ENCODE measurements at regions not wholly inside any gene's neighbourhood (a gene's known extent, or its start where the extent isn't known, plus 50 kb on each side); places are given as distances from the start of the nearest gene placed in this dataset.

GRCh38 chr14:48954446-48954845 lies 631.7 kb downstream of the RPS29 start:
- 70 to 80% (median 72%) methylated on average over 1 of the region's 1 CpG for WGBS, 3 donors
- no peak overlapping the region for H3K4me3 ChIP-seq

DNA sequence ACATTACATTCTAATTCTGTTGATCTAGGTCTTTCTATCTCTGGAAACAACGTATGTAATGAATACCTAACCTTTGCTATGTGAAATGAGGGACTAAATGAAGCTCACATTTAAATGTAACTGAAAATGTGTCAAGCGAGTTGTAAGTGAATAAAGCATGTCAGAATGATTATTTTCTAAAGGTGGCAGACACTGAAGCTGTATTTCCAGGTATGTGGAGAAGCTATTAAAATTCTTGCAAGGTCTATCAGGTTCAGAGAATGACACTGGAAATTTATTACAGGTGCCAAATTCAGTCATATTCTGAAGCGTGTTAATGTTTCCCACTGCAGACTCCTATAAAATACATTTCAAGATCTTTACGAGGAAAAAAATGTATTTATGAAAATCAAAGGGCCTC lies 641.4 kb downstream of the RPS29 start:
- Histone ChIP-seq H3K36me3 (ENCODE audit: insufficient read depth in 1 of 2, low read depth in 1 of 2) (no peaks in the 10 kb centered on the region), H3K9me3 (no peaks in the 10 kb centered on the region), H3K4me3 (no peak overlapping the region), H3K27ac (no peak overlapping the region), H3K4me1 (no peaks in the 10 kb centered on the region), H3K27me3 (ENCODE audit: insufficient read depth in 3 of 3, low read length in 2 of 3) (no peaks in the 10 kb centered on the region)
- intact Hi-C loops (cut with DNase I), result no loop called here
- ATAC-seq (no peak), DNase-seq (no peak)
- WGBS, 3 donors, result 79 to 80% (median 79%) methylated on average over 4 of the region's 4 CpGs
- TF ChIP-seq, protein P1, sequence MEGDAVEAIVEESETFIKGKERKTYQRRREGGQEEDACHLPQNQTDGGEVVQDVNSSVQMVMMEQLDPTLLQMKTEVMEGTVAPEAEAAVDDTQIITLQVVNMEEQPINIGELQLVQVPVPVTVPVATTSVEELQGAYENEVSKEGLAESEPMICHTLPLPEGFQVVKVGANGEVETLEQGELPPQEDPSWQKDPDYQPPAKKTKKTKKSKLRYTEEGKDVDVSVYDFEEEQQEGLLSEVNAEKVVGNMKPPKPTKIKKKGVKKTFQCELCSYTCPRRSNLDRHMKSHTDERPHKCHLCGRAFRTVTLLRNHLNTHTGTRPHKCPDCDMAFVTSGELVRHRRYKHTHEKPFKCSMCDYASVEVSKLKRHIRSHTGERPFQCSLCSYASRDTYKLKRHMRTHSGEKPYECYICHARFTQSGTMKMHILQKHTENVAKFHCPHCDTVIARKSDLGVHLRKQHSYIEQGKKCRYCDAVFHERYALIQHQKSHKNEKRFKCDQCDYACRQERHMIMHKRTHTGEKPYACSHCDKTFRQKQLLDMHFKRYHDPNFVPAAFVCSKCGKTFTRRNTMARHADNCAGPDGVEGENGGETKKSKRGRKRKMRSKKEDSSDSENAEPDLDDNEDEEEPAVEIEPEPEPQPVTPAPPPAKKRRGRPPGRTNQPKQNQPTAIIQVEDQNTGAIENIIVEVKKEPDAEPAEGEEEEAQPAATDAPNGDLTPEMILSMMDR (IDR thresholded peaks at IDR 0.05), result no peak

More at GRCh38 chr14:48954446-48954845, 631.7 kb downstream of the RPS29 start:
- Histone ChIP-seq H3K36me3 (ENCODE audit: insufficient read depth in 1 of 2, low read depth in 1 of 2) (no peaks in the 10 kb centered on the region), H3K27me3 (ENCODE audit: insufficient read depth in 3 of 3, low read length in 2 of 3) (no peaks in the 10 kb centered on the region), H3K9me3 (no peaks in the 10 kb centered on the region), H3K4me1 (no peaks in the 10 kb centered on the region), H3K27ac (no peak overlapping the region)
- intact Hi-C loops (cut with DNase I), result no loop called here
- DNase-seq, result no peak
- ATAC-seq, result no peak
- TF ChIP-seq, protein P1 (IDR thresholded peaks at IDR 0.05), result no peak

GRCh38 chr14:48943913-48944312 lies 642.3 kb downstream of the RPS29 start:
- TF ChIP-seq, protein P1 (IDR thresholded peaks at IDR 0.05), result no peak
- no peak for DNase-seq
- Histone ChIP-seq H3K27me3 (ENCODE audit: insufficient read depth in 3 of 3, low read length in 2 of 3) (no peaks in the 10 kb centered on the region), H3K9me3 (no peaks in the 10 kb centered on the region), H3K4me1 (no peaks in the 10 kb centered on the region), H3K27ac (no peak overlapping the region), H3K4me3 (no peak overlapping the region), H3K36me3 (ENCODE audit: insufficient read depth in 1 of 2, low read depth in 1 of 2) (no peaks in the 10 kb centered on the region)
- ATAC-seq, result no peak
- 35 to 50% (median 39%) methylated on average over 4 of the region's 4 CpGs for WGBS, 3 donors
- intact Hi-C loops (cut with DNase I), result no loop called here

GRCh38 chr14:48937541-48938195 lies 648.5 kb downstream of the RPS29 start:
- DNase-seq (no peak), ATAC-seq (no peak)
- WGBS, 3 donors, result 36 to 57% (median 38%) methylated on average over 10 of the region's 10 CpGs
- Histone ChIP-seq H3K9me3 (no peaks in the 10 kb centered on the region), H3K4me3 (no peak overlapping the region), H3K4me1 (no peaks in the 10 kb centered on the region), H3K27me3 (ENCODE audit: insufficient read depth in 3 of 3, low read length in 2 of 3) (no peaks in the 10 kb centered on the region), H3K36me3 (ENCODE audit: insufficient read depth in 1 of 2, low read depth in 1 of 2) (no peaks in the 10 kb centered on the region), H3K27ac (no peak overlapping the region)
- TF ChIP-seq, protein P1 (IDR thresholded peaks at IDR 0.05), result no peak
- intact Hi-C loops (cut with DNase I), result no loop called here

DNA sequence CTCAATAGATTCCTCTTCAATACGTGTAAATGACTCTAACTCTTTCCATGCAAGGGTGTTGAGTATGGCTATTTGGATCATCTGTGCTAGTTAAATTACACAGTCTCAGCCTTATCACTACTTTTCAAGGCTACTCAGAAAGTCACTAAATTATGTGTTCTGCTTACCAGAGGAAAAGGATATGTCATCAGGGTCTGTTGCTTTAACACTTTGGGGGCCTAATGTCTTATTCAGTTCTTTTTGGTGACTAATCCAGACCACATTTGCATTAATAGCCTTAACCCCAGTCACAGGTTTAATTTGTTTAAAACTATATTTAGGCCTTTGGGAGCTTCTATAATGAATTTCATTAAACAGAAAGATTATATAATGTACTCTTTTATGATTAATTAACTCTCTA lies 649.3 kb downstream of the RPS29 start:
- ATAC-seq (no peak), DNase-seq (no peak)
- no peaks in the 10 kb centered on the region for H3K27me3 ChIP-seq (ENCODE audit: insufficient read depth in 3 of 3, low read length in 2 of 3)
- no peak overlapping the region for H3K4me3 ChIP-seq
- 25 to 44% (median 28%) methylated on average over 1 of the region's 1 CpG for WGBS, 3 donors
- intact Hi-C loops (cut with DNase I), result no loop called here
- TF ChIP-seq, protein P1 (IDR thresholded peaks at IDR 0.05), result no peak
- no peak overlapping the region for H3K27ac ChIP-seq
- H3K4me1 ChIP-seq, result no peaks in the 10 kb centered on the region
- no peaks in the 10 kb centered on the region for H3K36me3 ChIP-seq (ENCODE audit: insufficient read depth in 1 of 2, low read depth in 1 of 2)
- no peaks in the 10 kb centered on the region for H3K9me3 ChIP-seq

Measured in psoas muscle (tissue), 7 donors.